ENCODE measurements at regions not wholly inside any gene's neighbourhood (a gene's known extent, or its start where the extent isn't known, plus 50 kb on each side); places are given as distances from the start of the nearest gene placed in this dataset.
A peak's percentile ranks its signal among the peaks of the same experiment; 100 is the strongest.

DNA sequence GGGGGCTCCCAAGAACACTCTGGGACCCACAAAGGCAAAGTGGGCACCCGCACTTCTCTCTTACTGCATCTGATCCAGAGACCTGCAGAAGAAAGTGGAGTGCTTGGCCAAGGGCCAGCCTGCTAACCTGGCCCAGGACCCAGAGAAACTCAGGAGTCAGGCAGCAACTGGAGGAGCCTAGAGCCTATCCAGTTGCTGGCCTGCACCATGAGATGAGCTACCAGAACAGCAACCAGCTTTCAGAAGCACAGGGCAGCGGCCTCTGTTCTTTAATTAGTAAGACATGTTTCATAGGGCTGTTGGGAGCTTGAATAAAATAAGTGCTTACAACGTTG is 298.3 kb downstream of the GADD45G start:
- DNase-seq (ENCODE audit: low read depth in 2 of 2): no peak

DNA sequence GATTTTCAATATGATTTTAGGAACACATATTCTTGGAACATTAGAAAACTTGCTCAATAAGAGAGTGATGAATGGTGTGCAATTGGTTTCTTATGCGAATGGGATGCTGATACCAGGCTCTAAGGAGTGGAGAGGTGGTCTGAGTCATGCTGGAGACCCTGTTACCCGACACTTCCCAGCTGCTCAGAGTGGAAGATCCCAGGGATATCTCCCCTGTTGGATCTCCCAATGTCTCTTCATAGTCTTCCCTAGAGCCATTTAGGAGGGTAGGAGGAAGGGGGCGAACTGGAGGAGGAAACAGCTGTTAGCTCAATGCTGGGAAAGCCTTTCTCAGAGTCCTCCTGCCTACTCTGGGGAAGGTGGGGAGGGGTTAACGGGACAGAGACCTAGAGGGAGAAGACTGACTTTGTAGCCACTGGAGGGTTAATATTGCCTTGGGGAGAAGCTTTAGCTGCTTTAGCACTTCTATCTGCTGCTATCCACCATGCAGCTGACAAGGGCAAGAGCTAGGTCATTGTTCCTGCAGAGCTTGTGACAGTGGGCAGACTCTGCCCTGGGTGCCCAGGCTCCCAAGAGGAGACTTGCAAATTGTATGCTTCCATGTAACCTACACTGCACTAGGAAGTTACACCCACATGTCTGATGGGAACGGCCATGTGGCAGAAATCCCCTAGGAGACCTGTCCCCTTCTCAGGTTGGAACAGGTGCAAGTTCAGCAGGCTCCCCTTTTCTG is 301.0 kb downstream of the GADD45G start:
- no peak for DNase-seq (ENCODE audit: low read depth in 2 of 2)

DNA sequence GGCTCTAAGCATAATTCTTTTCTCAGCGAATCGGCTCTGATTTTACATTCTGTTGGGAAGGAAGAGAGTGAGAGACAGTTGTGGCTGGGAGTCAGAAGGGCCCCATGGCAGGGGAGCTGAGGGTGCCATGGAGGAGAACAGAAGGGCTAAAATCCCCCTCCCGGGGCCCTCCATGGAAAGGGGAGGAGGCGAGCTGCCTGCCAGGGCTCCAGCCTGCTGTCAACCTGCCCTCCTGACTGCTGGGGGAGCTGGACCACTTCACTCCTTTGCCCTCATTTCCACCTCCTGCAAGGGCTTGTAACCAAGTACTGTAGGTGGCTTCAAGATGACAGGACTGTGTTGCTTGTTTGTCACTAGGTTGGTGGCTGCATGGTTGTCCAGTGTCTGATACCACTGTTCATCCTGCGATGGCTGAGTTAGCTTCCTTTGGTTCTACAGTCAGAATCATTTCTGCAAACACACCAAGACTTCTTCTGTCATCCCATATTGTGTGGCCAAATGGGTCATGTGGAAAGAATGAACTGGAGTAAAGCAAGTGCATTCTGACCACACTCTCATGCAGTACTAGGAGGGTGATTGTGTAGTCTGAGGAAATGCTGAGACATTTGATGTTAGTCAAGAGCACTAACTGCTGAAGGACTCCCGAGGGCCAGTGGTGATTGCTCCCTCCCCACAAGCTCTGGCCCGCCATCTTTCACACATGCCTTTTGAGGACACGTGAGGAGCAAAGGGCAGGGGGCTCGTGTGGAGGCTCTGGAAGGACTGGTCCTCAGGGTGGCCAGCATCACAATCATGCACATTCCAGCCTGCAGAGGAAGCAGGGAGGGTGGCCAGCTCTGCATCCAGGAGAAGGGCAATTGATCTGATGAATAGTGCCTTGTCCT is 307.2 kb downstream of the GADD45G start:
- DNase-seq (ENCODE audit: low read depth in 2 of 2): no peak

DNA sequence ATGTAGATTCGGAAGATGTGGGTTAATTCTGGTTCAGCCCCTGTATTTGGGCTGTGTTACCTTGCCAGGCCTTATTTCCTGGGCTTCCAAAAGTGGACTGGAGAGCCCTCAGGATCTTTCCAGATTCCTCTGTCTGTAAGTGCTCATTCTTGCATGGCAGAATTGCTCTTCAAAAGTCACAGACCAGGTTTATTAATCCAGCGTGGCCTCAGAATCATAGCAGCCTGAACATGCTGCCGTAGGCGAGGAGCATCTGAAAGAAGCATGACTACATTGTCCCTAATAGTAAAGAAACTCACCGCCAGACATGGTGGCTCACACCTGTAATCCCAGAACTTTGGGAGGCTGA is 307.8 kb downstream of the GADD45G start:
- no peak for DNase-seq (ENCODE audit: low read depth in 2 of 2)

DNA sequence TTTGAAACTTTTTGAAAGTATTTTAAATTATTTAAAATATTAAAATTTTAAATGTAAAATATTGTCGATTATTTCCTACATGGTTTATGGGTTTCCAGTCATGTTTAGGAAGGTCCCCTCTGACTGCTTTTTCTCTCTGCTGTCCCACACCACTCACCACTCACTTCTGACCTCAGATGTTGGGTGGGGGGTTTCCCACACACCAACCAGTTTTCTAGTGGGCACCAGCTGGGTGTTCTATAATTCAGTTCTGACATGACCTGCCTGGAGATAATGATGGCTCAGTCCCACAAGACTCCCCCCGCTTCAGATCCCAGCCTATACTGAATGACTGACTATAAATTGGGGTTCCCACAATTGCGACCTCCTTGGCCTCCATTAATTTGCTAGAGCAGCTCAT is 310.4 kb downstream of the GADD45G start:
- no peak for DNase-seq (ENCODE audit: low read depth in 2 of 2)

DNA sequence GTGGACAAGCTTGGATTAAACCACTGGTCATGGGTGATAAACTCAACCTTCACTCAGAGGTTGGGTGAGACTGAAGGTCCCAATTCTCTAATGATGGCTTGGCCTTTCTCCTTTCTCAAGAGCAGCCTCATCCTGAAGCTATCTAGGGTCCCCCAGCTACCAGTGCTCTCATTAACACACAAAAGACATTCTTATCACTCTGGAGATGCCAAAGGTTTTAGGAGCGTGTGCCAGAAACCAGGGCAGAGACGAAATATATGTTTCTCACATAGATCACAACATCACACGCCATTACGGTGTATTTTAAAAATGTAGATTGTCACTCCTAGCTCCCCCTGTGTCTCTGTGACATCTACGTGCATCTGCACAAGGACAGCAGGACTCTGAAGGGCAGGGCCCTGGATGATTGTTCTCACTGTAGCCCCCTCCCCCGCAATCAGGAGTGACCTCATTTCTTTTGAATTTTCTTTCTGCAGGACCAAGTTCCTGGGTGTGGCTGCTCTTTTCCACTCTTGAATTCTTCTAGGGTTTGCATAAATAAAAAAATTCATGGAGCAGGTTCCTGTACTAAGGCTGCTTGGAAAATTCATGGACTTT is 311.3 kb downstream of the GADD45G start:
- DNase-seq (ENCODE audit: low read depth in 2 of 2): no peak

DNA sequence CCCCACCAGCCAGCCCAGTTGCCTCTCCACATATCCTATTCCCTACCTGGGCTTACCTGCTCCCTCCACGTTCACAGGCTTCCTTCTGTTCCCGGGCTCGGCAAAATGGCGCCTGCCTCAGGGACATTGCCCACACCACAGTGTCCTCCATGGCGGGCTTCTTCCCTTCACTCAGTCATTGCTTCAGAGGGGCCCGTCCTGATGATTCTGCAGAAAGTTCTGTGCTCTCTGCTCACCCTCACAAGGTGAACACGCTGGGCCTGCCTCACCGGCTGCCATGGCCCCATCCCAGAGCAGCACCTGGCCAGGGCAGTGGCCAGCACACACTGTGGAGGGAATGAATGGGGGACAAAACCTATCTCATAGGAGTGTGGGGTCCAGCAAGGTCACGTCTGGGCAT is 313.0 kb downstream of the GADD45G start:
- DNase-seq (ENCODE audit: low read depth in 2 of 2): no peak

DNA sequence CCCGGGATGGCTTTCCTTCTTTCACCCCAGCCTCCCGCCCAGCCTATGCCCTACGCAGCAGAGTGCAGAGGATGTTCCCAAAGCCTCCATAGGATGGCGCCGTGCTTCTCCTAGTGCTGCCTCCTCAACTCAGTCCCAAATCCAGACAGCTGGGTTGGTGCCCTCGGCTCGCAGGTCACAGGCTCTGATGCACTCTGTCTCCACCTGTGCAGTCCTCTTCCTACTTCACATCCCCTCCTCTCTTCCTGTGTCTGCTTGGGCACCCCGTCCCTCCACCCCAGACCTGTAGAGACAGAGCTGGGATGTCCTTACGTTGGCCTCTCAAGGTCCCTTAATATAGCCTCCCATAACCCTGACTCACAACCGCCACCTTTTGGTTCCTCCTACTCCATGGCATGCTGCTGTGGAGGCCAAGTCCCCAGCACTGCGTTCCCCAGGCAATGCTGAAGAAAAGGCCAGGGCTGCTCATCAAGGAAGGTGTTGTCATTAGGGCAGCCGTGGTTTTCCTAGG is 314.4 kb downstream of the GADD45G start:
- peak; percentile 11 to 26 for DNase-seq (ENCODE audit: low read depth in 2 of 2)

DNA sequence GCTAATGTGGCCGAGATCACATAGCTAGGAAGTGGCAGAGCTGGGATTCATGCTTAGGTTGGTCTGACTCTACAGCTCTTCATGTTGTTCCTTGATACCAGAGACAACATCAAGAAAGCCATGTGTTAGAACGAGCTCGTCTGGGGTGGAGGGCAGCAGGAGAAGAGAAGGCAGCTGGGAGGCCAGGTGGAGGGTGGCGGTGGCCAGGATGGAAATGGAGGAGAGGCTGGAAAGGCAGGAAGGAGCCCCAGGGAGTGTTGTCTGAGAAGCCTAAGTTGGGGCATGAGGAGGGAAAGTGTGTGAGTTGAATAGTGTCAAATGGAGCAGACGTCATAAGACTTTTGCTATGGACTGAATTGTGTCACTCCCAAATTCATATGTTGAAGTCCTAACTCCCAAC is 315.3 kb downstream of the GADD45G start:
- DNase-seq (ENCODE audit: low read depth in 2 of 2): no peak

DNA sequence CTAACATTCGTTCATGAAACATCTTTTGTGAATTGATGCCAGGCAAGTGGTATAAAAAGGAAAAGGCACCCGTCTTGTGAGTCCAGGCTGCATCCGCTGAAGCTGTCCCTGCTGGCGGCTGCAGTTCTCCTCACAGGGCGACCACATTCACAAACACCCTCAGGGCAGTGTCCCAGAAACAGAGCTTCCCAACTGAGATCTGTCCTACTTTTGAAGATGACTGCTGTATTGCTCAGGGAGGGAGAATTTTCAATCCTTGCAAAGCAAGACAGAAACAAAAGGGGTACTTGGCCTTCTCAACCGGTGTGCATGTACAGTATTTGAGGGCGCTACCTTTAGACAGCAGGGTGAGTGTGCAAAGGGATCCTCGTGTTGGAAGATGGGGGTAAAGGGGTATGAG is 316.1 kb downstream of the GADD45G start:
- no peak for DNase-seq (ENCODE audit: low read depth in 2 of 2)

DNA sequence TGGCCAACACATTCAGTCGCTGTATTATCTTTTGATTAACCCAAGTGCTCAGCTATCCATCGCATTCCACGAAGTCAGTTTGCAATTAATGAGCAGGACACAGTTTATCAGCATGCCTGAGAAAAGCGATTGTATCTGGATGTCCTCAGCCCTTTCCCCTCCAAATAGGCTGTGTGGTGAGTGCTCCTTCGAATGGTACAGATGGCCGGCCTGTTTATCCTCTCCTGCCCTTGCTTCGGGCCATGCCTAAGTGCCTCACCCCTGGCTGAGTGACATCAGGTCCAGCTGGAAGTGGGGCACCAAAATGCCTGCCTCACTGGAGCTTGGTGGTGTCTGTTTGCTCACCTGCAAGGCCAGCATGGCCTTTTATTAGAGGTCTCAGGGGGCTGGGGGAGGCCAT is 317.3 kb downstream of the GADD45G start:
- no peak for DNase-seq (ENCODE audit: low read depth in 2 of 2)

DNA sequence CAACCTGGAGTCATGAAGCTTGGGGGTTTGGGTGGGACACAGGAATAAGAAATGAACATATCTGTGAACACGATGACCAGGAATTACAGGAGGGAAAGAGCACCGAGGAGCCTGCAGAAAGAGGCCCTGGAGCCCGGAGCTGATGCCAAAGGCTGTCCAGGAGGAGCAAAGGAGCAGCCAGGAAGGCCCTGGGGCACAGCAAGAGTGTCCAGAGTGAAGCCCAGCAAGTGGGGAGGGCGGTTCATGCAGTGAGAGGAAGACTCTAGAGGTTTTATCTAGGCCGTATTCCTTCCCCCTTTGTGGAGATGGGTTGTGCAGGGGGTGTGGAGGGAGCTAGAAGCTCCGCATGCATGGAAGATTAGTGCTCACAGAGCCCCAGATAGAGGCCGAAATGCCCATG is 318.4 kb downstream of the GADD45G start:
- no peak for DNase-seq (ENCODE audit: low read depth in 2 of 2)

DNA sequence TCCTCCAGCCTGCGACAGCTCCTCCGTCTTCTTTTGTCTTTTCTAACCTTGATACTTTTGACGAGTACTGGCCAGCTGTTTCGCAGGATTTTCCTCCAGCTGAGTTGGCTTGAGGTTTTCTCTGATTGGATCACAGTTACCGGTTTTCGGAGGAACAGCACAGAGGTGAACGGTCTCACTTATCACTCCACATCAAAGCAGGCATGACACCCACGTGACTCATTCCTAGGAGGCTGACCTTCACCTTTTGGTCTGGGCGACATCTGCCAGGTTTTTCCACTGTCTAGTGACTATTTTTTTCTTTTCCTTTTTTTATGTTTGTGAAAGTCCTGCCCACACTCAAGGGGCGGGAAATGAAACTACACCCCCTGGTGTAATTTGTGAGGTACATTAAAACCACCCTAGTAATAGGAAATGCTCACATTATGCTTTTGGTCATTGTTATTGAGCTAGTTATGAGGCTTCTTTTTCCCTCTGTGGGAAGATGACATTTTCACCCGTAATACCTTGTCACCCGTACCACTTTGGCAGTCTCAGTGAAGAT is 319.2 kb downstream of the GADD45G start:
- DNase-seq (ENCODE audit: low read depth in 2 of 2): peak; percentile 27 to 70

DNA sequence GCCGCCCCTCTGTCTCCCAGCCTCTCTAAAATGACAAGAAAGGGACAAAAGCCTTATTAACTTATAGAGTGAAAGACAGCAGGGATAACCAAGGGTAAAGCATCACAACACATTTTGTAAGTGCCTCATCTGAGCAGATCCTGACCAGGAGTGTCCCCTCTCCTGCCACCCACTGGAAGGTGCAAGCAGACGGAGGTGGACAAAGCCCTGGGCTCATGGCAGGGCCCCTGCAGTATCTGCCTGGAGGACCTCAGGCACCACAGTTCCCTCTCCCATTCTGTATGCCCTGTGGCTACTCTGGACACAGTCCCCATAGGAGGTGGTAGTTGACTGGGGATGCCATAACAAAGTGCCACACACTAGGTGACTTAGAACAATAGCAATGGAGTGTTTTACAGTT is 319.8 kb downstream of the GADD45G start:
- no peak for DNase-seq (ENCODE audit: low read depth in 2 of 2)

DNA sequence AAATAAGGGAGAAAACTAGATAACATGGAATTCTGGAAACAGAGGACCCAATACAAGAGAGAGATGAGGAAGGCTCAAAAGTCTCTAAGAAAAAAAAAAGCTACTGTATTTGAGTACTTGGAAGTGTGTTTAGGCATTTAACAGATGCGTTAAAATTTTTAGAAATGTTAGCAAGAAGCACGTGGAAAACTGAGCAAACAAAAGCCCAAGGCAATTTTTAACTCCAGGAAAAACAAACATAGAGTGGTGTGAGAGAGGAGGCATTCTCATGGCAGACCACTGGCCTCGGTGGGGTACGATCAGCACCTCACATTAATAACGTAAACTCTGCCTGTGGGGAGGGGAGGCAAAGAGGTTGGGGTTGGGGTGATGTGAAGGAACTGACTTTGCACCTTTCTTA is 321.4 kb downstream of the GADD45G start:
- DNase-seq (ENCODE audit: low read depth in 2 of 2): no peak

DNA sequence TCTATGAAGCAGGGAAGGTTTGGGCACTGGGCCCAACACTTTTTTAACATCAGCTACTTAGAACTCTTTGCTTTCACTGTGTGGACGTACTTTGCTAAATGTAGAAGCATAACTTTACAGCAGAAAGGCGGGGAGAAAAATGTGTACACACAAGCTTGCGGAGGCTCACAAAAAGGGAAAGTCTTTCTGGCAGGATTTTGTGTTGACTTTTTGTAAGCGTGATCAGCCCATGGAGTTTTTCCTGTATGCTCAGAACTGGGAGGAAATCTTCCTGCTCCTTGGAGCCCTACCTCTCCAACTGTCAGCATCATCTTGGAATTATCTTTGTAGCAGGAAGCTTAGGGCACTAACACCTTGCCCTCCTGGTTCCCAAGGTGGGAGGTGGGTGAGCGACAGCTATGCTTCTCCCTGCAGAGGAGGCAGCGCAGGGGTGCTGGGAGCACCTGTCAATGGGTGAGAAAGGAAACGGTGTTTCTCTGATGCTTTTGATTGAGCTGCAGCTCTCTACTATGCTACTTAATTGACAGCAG is 321.9 kb downstream of the GADD45G start:
- DNase-seq (ENCODE audit: low read depth in 2 of 2): no peak

DNA sequence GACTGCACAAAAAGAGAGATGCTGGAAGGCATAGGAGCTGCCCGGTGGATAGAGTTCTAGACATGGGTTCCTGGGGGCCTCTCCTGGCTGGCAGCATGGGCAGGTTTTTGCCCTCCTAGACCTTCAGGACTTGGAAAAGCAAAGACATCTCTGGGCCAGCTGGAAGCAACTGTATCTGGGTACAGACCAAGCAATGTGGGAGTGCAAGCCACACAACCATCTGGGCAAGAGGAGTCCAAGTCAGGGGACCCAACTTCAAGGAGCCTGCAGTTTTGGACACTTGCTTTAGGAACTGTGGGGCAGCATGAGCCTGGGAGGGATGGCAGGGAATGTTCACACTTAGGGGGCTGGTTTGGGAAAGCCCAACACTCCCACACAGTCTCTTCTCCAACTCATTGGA is 323.3 kb downstream of the GADD45G start:
- no peak for DNase-seq (ENCODE audit: low read depth in 2 of 2)

DNA sequence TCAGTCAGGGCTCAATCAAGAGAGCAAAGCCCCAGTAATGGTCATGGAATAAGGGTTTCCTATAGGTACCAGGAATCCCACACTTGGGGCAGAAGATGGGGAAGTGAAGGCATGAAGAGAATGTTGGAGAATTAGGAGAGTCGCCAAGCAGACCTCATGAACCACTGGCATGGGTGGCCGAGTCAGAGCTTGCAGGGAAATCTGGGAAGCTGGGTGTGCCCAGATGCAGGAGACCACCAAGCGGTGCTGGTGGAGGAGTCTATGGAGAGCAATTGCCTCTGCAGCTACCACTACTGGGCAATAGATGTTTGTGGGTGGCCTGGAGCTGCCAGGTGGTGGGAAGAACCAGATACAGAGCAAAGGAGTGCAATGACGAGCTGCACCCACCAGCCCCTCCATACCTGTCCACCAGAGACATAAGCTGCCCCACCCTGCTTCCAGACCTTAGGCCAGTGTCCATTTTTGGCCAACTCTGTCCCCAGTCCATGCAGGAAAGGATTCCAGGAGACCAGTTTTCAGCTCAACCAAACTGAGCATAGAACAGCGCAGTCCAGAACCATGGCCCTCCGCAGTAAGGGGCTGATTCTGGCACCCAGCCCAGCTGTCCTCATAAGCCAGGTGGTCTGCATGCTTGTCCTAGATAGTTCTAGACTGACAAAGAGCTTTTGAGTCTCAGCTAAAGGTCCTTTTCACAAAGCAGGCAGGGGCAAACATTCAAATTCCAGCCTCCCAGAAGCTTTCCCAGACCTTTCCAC is 323.9 kb downstream of the GADD45G start:
- no peak for DNase-seq (ENCODE audit: low read depth in 2 of 2)

DNA sequence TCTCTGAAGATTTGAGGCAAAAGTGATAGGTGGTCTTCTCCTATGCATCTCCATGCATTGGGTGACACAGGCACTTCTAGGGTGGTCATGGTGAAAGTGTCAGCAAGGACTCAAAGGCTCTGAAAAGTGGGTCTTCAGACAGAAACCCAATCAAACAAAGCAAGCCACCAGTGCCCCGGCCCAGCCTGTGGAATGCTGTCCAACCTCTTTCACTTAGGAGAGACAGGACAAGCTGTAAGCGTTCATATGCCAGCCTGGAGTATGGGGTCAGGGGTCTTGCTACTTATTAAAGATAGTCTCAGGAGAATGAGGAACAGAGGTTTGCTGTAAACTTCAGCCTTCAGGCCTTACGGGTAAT is 324.5 kb downstream of the GADD45G start:
- DNase-seq (ENCODE audit: low read depth in 2 of 2): no peak

DNA sequence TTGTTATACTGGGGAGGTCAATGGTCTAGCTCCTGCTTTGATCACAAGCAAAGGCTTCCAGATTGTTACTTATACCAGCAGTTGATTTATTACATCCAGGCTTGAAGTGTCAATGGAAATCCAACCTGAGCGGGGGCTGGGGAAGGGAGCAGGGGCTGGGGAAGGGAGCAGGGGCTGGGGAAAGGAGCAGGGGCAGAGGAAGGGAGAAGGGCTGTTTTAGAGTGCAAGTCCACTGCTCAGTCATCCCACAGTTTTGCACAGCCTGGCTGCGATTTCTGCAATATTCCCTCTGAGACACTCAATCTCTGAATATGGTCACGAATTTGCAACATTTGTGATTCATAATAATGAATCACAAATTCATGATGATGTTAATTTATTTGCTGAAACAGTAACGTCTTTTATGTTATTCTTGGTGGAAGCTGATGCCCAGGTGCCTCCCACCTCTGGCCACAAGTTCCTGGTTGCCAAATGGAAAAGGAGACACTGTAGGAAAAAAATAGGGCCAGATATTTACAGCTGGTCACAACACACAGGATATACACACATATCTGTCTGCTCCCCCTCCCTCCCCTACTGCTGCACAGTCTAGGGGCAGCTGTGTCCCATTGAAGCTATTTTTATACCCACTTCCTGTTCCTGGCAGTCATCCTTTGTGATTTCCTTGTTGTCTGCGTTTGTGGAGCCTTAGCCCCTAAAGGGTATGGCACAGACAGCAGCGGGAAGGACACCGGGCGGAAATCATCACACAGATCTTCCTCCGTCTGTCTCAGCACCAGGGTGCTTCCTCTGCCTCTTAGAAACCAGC is 325.1 kb downstream of the GADD45G start:
- no peak for DNase-seq (ENCODE audit: low read depth in 2 of 2)

DNA sequence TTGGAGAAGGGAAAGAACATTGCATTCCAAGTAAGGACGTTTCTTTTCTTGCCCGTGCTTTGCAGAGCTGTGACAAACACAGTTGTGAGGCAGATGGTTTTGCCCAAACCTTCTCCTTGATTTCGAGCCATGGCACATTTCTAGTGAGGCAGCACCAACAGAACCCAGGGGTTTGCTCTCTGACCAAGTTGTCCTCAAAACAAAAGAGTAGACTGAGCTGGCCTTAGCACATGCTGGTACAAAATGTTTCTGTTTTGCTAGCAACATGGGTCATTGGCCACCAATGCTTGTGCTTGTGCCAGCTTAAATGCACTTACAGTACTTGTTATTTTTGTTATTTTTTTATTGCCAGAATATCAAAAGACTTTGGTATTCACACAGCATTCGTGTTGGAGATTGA is 328.8 kb downstream of the GADD45G start:
- no peak for DNase-seq (ENCODE audit: low read depth in 2 of 2)

Measured in stimulated activated CD4-positive, alpha-beta T cell treated with anti-CD3 and anti-CD28 coated beads, Interleukin-12 subunit alpha, Interleukin-12 subunit beta, amount 100 ng/mL, for 24 hours (primary cell).